NOMO-1 treated with DMSO at 0.1 percent for 48 hours (cell line): ENCODE measurements at regions not wholly inside any gene's neighbourhood (a gene's known extent, or its start where the extent isn't known, plus 50 kb on each side); places are given as distances from the start of the nearest gene placed in this dataset.

ENCODE experiments used
- DNase-seq: peaks from one replicate; lab custom pipeline; 2025; ENCODE audit not compliant: unreplicated experiment; lab: John Stamatoyannopoulos, UW

DNA sequence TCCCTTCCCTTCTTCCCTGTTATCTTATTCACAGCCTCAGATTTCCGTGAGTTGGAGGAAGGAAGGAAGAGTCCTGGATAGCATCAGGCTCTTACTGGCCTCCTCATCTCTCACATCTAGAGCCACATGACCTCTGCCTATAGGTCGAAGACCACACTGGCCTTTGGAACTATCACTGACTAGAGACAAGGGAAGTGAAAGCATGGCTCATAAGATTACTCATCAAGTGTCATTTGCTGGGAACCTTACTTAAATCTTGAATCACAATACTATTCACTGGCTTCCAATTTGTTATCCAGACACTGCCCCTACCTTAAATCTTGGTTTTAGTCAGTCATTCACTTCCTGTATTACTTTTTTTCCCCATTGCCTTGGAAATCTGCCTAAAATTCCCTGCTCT, 61.6 kb upstream of the MTMR8 start:
- DNase-seq = peak; percentile 62

DNA sequence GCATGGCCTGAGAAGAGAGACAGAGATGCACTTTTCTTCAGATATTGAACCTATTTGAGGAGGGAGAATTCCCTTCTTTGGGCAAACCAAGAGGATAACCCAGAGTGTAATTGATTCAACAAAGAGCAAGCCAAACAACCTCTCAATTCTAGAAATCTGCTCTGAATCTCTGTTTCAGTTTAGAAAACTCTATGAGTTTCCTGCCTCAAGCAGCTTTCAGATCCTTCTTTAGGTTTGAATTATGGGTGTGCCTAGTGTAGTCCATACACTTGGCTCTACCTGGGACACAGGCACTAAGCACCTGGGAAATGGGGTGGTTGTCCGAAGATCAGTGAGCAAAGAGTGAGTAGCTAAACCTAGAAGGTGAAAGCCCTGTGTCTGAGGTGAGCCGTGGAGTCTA, 52.0 kb upstream of the MTMR8 start:
- DNase-seq = no peak
